K562 (cell line): ENCODE measurements at regions not wholly inside any gene's neighbourhood (a gene's known extent, or its start where the extent isn't known, plus 50 kb on each side); places are given as distances from the start of the nearest gene placed in this dataset.

Experiments
- ATAC-seq: fragments of 200-7000 bp; cut with Tn5 transposase; 3 replicates; pipeline ENCODE4 v1.9.1; 2020; ENCODE audit warnings: moderate library complexity
- BruUV-seq: library from RNA; stranded (reverse); fragments of 400-500 nt; replicated peaks from 2 replicates; lab custom pipeline; 2021; lab: Mats Ljungman, UMichigan
- CTCF ChIA-PET: fragments of 300-600 bp; formaldehyde crosslinking; extraction: SDS; loops from one replicate; lab custom pipeline; 2021; ENCODE audit warnings: low intra/inter-chr PET ratio; lab: Yijun Ruan, JAX
- POLR2A ChIA-PET: fragments of 300-600, 350-650 bp; sonication (Branson Sonifier 250); formaldehyde crosslinking; extraction: SDS; loops from one replicate; lab custom pipeline; 2021; ENCODE audit warnings: antibody characterized with exemption, inconsistent platforms; lab: Yijun Ruan, JAX
- DNase-seq, 4 experiments: peaks; one replicate each; pipeline versions ENCODE4 v3.0.0 to v3.0.0-alpha.2; 2011 to 2018; ENCODE audit warnings: low spot score in 3 of 4, mixed read lengths in 3 of 4; ENCODE audit errors: extremely low read depth in 1 of 4
- FAIRE-seq: peaks from 2 replicates; lab custom pipeline; 2011; peaks lifted over from hg19 to GRCh38; lab: Jason Lieb, UNC
- H2AFZ ChIP-seq: 2 replicates; pipeline ENCODE4 v1.6.0; 2011; ENCODE audit warnings: low read depth, low read length, control low read depth, inconsistent platforms
- H3K27ac ChIP-seq: fragments of 200-600 bp; 3 replicates; pipeline ENCODE4 v1.8.0; 2011; ENCODE audit warnings: low read depth, mild to moderate bottlenecking, control low read depth, inconsistent platforms, low read length, moderate library complexity, mixed read lengths; ENCODE audit errors: extremely low read depth
- H3K27me3 ChIP-seq, 2 experiments: fragments of 300-600 bp in 1 of 2; 2 replicates in 1 of 2; 3 replicates in 1 of 2; pipeline versions ENCODE4 v1.6.0 to v1.8.0; 2011; ENCODE audit warnings: inconsistent platforms in 2 of 2, low read length in 2 of 2, mild to moderate bottlenecking in 1 of 2, mixed read lengths in 1 of 2, moderate library complexity in 1 of 2; ENCODE audit not compliant: control insufficient read depth in 2 of 2, insufficient read depth in 2 of 2
- H3K36me3 ChIP-seq: fragments of 300-600 bp; 3 replicates; pipeline ENCODE4 v1.8.0; 2011; ENCODE audit warnings: mild to moderate bottlenecking, low read length, inconsistent platforms; ENCODE audit not compliant: control insufficient read depth, insufficient read depth
- H3K4me1 ChIP-seq, 2 experiments: fragments of 200-600 bp in 1 of 2; replicated peaks in 1 of 2; 2 replicates in 1 of 2; 3 replicates in 1 of 2; pipeline versions ENCODE4 v1.5.1 to v1.8.0; 2011; ENCODE audit warnings: inconsistent platforms in 2 of 2, low read length in 2 of 2, mild to moderate bottlenecking in 1 of 2, mixed read lengths in 1 of 2, moderate library complexity in 1 of 2; ENCODE audit not compliant: control insufficient read depth in 2 of 2, insufficient read depth in 2 of 2
- H3K4me2 ChIP-seq: 2 replicates; pipeline ENCODE4 v1.6.1; 2011; ENCODE audit warnings: low read length, control low read depth, inconsistent platforms, mixed read lengths; ENCODE audit not compliant: insufficient read depth
- H3K4me3 ChIP-seq: fragments of 200-600 bp; sonication (generic), shearing (Covaris generic); 2 replicates; pipeline ENCODE4 v1.5.1; 2016; ENCODE audit warnings: control low read depth, inconsistent platforms
- H3K79me2 ChIP-seq: fragments of 200-600 bp; 3 replicates; pipeline ENCODE4 v1.8.0; 2011; ENCODE audit warnings: low read length, inconsistent platforms; ENCODE audit not compliant: control insufficient read depth, insufficient read depth
- H3K9ac ChIP-seq, 2 experiments: 2 replicates each; pipeline versions ENCODE4 v1.6.0 to v1.6.1; 2011; ENCODE audit warnings: low read depth in 2 of 2, low read length in 2 of 2, control low read depth in 1 of 2, inconsistent platforms in 1 of 2, mild to moderate bottlenecking in 1 of 2, mixed read lengths in 1 of 2; ENCODE audit not compliant: insufficient read depth in 1 of 2
- H3K9me1 ChIP-seq: one replicate; pipeline ENCODE4 v1.6.0; 2011; ENCODE audit warnings: inconsistent platforms, mild to moderate bottlenecking, low read length, moderate library complexity; ENCODE audit not compliant: control insufficient read depth, insufficient read depth
- H3K9me3 ChIP-seq: replicated peaks from 2 replicates; pipeline ENCODE4 v1.5.1; 2011; ENCODE audit warnings: low read depth, low read length, inconsistent platforms; ENCODE audit not compliant: control insufficient read depth, insufficient read depth
- H4K20me1 ChIP-seq: replicated peaks from 2 replicates; pipeline ENCODE4 v1.6.1; 2011; ENCODE audit warnings: low read length, inconsistent platforms, mixed read lengths; ENCODE audit not compliant: control insufficient read depth, insufficient read depth
- HDAC2 ChIP-seq: fragments of 450-650 bp; IDR thresholded peaks from 2 replicates; pipeline ENCODE4 v1.6.1; 2016; ENCODE audit warnings: mild to moderate bottlenecking
- POLR3A ChIP-seq: IDR thresholded peaks from 2 replicates; pipeline ENCODE4 v1.6.1; 2011; ENCODE audit warnings: borderline replicate concordance, mild to moderate bottlenecking, moderate library complexity; ENCODE audit not compliant: insufficient read length, insufficient read depth; ENCODE audit errors: extremely low read depth
- RAD21 ChIP-seq, 2 experiments: fragments of 250-450 bp in 1 of 2; fragments of 450-650 bp in 1 of 2; sonication (Bioruptor Pico) in 1 of 2; formaldehyde crosslinking in 1 of 2; IDR thresholded peaks in 1 of 2; conservative IDR thresholded peaks in 1 of 2; 2 replicates each; pipeline versions ENCODE4 v1.4.0 to v1.8.0; 2020 to 2022; ENCODE audit warnings: mild to moderate bottlenecking in 2 of 2, moderate library complexity in 1 of 2
- SMARCB1 ChIP-seq: IDR thresholded peaks from 2 replicates; pipeline ENCODE4 v1.6.1; 2011; ENCODE audit warnings: improper control_type of control experiment, low read depth; ENCODE audit not compliant: insufficient read length
- SOX6 ChIP-seq: fragments of 450-650 bp; IDR thresholded peaks from 2 replicates; pipeline ENCODE4 v1.6.1; 2014; ENCODE audit warnings: mild to moderate bottlenecking
- THRB ChIP-seq: fragments of 450-650 bp; formaldehyde crosslinking; conservative IDR thresholded peaks from 2 replicates; pipeline ENCODE4 v1.4.0; 2022; ENCODE audit warnings: mild to moderate bottlenecking, missing genetic modification characterization
- TRIM28 ChIP-seq: fragments of 450-650 bp; IDR thresholded peaks from 2 replicates; pipeline ENCODE4 v1.6.1; 2017
- ZZZ3 ChIP-seq: fragments of 450-650 bp; IDR thresholded peaks from 2 replicates; pipeline ENCODE4 v1.6.1; 2016; ENCODE audit warnings: antibody characterized with exemption, mild to moderate bottlenecking, moderate library complexity
- WGBS: fragments of 100-300 bp; shearing (Covaris generic); methylation state at CpG from one replicate; pipeline ENCODE4 v1.1.6; 2016; ENCODE audit warnings: low coverage, mixed read lengths; ENCODE audit not compliant: insufficient coverage; ENCODE audit errors: missing lambda C conversion rate; 5-methylcytosine and 5-hydroxymethylcytosine counted together
- in situ Hi-C: fragments of 300-500 bp; cut with MboI; formaldehyde crosslinking; loops from 4 replicates; pipeline ENCODE4 v1.15.0; 2018; ENCODE audit warnings: inconsistent platforms, mixed read lengths
- intact Hi-C: fragments of 100-400 bp; cut with micrococcal nuclease; formaldehyde crosslinking; loops from 2 replicates; pipeline ENCODE4 v1.14.2; 2022
- TF ChIP-seq, protein P1 (sequence below), 3 experiments: IDR thresholded peaks in 2 of 3; conservative IDR thresholded peaks in 1 of 3; 2 replicates each; pipeline ENCODE4 v1.5.1; 2011 to 2012; ENCODE audit warnings: low read length in 3 of 3, mild to moderate bottlenecking in 3 of 3, control low read depth in 2 of 3, improper control_type of control experiment in 1 of 3, inconsistent platforms in 1 of 3, low read depth in 1 of 3, mixed read lengths in 1 of 3, moderate library complexity in 1 of 3; ENCODE audit not compliant: insufficient read depth in 2 of 3
- TF ChIP-seq, protein P2 (sequence below): fragments of 450-650 bp; IDR thresholded peaks from 2 replicates; pipeline ENCODE4 v1.6.1; 2017; ENCODE audit warnings: mild to moderate bottlenecking, moderate library complexity

- 0% methylated on average over 1 of the region's 1 CpG for WGBS
- DNase-seq (peak in 1 of 4 experiments; percentile 12), ATAC-seq (0 out of 3 replicates have a peak, but pooled peaks have one; percentile 41), FAIRE-seq (no peak)
- H3K9ac ChIP-seq = no peak overlapping the region
- no peak overlapping the region for H3K4me3 ChIP-seq
- H3K36me3 ChIP-seq = no peaks in the 10 kb centered on the region
- no TSS peak for BruUV-seq
- TF ChIP-seq, protein P1, sequence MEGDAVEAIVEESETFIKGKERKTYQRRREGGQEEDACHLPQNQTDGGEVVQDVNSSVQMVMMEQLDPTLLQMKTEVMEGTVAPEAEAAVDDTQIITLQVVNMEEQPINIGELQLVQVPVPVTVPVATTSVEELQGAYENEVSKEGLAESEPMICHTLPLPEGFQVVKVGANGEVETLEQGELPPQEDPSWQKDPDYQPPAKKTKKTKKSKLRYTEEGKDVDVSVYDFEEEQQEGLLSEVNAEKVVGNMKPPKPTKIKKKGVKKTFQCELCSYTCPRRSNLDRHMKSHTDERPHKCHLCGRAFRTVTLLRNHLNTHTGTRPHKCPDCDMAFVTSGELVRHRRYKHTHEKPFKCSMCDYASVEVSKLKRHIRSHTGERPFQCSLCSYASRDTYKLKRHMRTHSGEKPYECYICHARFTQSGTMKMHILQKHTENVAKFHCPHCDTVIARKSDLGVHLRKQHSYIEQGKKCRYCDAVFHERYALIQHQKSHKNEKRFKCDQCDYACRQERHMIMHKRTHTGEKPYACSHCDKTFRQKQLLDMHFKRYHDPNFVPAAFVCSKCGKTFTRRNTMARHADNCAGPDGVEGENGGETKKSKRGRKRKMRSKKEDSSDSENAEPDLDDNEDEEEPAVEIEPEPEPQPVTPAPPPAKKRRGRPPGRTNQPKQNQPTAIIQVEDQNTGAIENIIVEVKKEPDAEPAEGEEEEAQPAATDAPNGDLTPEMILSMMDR (IDR thresholded peaks at IDR 0.05 in 2 of 3, conservative IDR thresholded peaks at IDR 0.05 in 1 of 3; ENCODE audit: insufficient read depth in 2 of 3, low read depth in 1 of 3, low read length in 3 of 3) = 0 out of 6 replicates have a peak, but pooled peaks of 1 of the 3 experiments have one; percentile 32
- TF ChIP-seq POLR3A (no peak), RAD21 (CRISPR knock-in tag; conservative IDR thresholded peaks at IDR 0.05 in 1 of 2, IDR thresholded peaks at IDR 0.05 in 1 of 2) (peak in 1 of 2 experiments; percentile 10; a peak in 1 of 4 replicates)
- H3K9me3 ChIP-seq = no peaks in the 10 kb centered on the region
- H3K9me1 ChIP-seq = no peaks in the 10 kb centered on the region
- H2AFZ ChIP-seq = no peak overlapping the region
- H4K20me1 ChIP-seq = no peaks in the 10 kb centered on the region
- no peak overlapping the region for H3K27ac ChIP-seq
- H3K4me1 ChIP-seq = no peaks in the 10 kb centered on the region
- H3K4me2 ChIP-seq = no peak overlapping the region
- H3K27me3 ChIP-seq = no peaks in the 10 kb centered on the region
- ChIA-PET POLR2A (no interaction called here), CTCF (no interaction called here)
- H3K79me2 ChIP-seq = no peaks in the 10 kb centered on the region
- intact Hi-C loops = no loop called here
- in situ Hi-C loops = no loop called here
Measured at GRCh38 chr3:153513236-153513635, 351.2 kb downstream of the RAP2B start.

- CTCF ChIA-PET = no interaction called here
- Histone ChIP-seq H2AFZ (no peak overlapping the region), H3K9me3 (no peaks in the 10 kb centered on the region), H3K36me3 (no peaks in the 10 kb centered on the region), H3K27ac (no peak overlapping the region), H3K4me2 (no peak overlapping the region), H3K4me3 (no peak overlapping the region), H3K27me3 (no peaks in the 10 kb centered on the region), H3K4me1 (no peaks in the 10 kb centered on the region), H4K20me1 (no peaks in the 10 kb centered on the region), H3K79me2 (no peaks in the 10 kb centered on the region), H3K9ac (no peak overlapping the region), H3K9me1 (no peaks in the 10 kb centered on the region)
- in situ Hi-C loops (no loop called here), intact Hi-C loops (no loop called here)
- POLR2A ChIA-PET = no interaction called here
- no peak for FAIRE-seq
- BruUV-seq = no TSS peak
- DNase-seq = no peak
- ATAC-seq = no peak
- no peak for TF ChIP-seq ZZZ3
- TF ChIP-seq THRB (CRISPR knock-in tag) = no peak
- TF ChIP-seq, protein P2, sequence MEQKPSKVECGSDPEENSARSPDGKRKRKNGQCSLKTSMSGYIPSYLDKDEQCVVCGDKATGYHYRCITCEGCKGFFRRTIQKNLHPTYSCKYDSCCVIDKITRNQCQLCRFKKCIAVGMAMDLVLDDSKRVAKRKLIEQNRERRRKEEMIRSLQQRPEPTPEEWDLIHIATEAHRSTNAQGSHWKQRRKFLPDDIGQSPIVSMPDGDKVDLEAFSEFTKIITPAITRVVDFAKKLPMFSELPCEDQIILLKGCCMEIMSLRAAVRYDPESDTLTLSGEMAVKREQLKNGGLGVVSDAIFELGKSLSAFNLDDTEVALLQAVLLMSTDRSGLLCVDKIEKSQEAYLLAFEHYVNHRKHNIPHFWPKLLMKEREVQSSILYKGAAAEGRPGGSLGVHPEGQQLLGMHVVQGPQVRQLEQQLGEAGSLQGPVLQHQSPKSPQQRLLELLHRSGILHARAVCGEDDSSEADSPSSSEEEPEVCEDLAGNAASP = no peak
- no peak for TF ChIP-seq SOX6
- TF ChIP-seq TRIM28 = no peak
- no peak for TF ChIP-seq SMARCB1
- no peak for TF ChIP-seq HDAC2
Measured at GRCh38 chr3:153528473-153528872, 366.4 kb downstream of the RAP2B start.
